Activated T-helper 2 cell treated with anti-CD3 and anti-CD28 coated beads, Interferon-gamma antibody, Interleukin-2, Interleukin-4, amounts not matched to agents 10 μg/mL and 5 μg/mL and 100 μg/mL, durations not matched to agents 14 hours and 24 hours and 36 hours (primary cell): ENCODE measurements at regions not wholly inside any gene's neighbourhood (a gene's known extent, or its start where the extent isn't known, plus 50 kb on each side); places are given as distances from the start of the nearest gene placed in this dataset.
A peak's percentile ranks its signal among the peaks of the same experiment; 100 is the strongest.
"Not testable (repeated sequence)": the region's sequence is repeated elsewhere in the genome, so short reads cannot be mapped to it uniquely, and the experiment has no call there.

ENCODE experiments used
- DNase-seq: peaks from one replicate; pipeline ENCODE4 v3.0.0; 2021; ENCODE audit warnings: low spot score
- H3K27ac Mint-ChIP-seq: one replicate; pipeline ENCODE4 v1.8.0; 2021; ENCODE audit warnings: mixed read lengths
- H3K27me3 Mint-ChIP-seq: one replicate; pipeline ENCODE4 v1.8.0; 2021; ENCODE audit warnings: low read depth, mixed read lengths
- H3K36me3 Mint-ChIP-seq: one replicate; pipeline ENCODE4 v1.8.0; 2021; ENCODE audit warnings: low read depth, mixed read lengths
- H3K4me1 Mint-ChIP-seq: one replicate; pipeline ENCODE4 v1.8.0; 2021; ENCODE audit warnings: low read depth, mixed read lengths
- H3K4me3 Mint-ChIP-seq: one replicate; pipeline ENCODE4 v1.8.0; 2021; ENCODE audit warnings: low read depth, mild to moderate bottlenecking, moderate library complexity, mixed read lengths
- H3K9me3 Mint-ChIP-seq: one replicate; pipeline ENCODE4 v1.8.0; 2021; ENCODE audit warnings: mixed read lengths
- intact Hi-C: fragments of 100-400 bp; cut with micrococcal nuclease; formaldehyde crosslinking; loops from one replicate; pipeline ENCODE4 v1.15.1; 2023

DNA sequence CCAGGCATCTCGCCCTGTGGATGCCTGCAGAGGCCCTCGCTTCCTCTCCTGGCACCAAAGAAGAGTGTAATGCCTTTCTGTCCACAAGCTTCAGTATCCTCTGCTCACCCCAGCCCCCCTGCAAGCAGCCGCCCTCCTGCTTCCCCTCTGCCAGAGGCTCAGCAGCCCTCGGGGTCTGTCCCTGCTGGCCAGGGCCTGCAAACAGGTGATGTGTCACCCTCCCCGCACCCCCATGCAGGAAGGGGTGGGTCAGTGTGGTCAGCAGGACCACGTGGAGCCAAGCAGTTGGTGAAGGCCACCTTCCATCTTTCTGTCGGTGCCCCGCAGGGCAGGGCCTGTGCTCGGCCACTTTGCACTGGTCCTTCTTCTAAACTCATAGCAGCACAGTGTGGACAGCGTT, 129.9 kb upstream of the CIBAR2 start:
- H3K27me3 Mint-ChIP-seq, result peaks cover 2% of the 10 kb centered on the region
- H3K27ac Mint-ChIP-seq, result no peak overlapping the region

GRCh38 chr16:85243308-85243707, 131.0 kb upstream of the CIBAR2 start:
- H3K4me3 Mint-ChIP-seq, result no peak overlapping the region
- DNase-seq, result no peak
- H3K27ac Mint-ChIP-seq, result no peak overlapping the region
- no peaks in the 10 kb centered on the region for H3K4me1 Mint-ChIP-seq
- no peaks in the 10 kb centered on the region for H3K9me3 Mint-ChIP-seq
- H3K27me3 Mint-ChIP-seq, result no peaks in the 10 kb centered on the region
- intact Hi-C loops, result no loop called here
- H3K36me3 Mint-ChIP-seq, result no peaks in the 10 kb centered on the region

More for the DNA sequence above, 129.9 kb upstream of the CIBAR2 start:
- H3K4me1 Mint-ChIP-seq, result no peaks in the 10 kb centered on the region
- intact Hi-C loops, result no loop called here
- no peak for DNase-seq
- no peak overlapping the region for H3K4me3 Mint-ChIP-seq
- no peaks in the 10 kb centered on the region for H3K9me3 Mint-ChIP-seq
- no peaks in the 10 kb centered on the region for H3K36me3 Mint-ChIP-seq

DNA sequence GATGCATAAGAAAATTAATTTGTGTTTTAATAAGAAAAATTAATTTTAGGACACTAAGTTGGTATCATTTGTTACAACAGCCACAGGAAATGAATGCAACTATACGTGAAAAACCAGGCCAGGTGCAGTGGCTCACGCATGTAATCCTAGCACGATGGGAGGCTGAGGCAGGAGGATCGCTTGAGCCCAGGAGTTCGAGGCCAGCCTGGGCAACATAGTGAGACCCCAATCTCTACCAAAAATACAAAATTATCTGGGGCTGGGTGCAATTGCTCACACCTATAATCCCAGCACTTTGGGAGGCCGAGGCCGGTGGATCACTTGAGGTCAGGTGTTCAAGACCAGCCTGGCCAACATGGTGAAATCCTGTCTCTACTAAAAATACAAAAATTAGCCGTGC, 132.2 kb upstream of the CIBAR2 start:
- H3K4me3 Mint-ChIP-seq, H3K4me1 Mint-ChIP-seq, H3K27ac Mint-ChIP-seq, intact Hi-C loops, H3K9me3 Mint-ChIP-seq, H3K36me3 Mint-ChIP-seq, DNase-seq, H3K27me3 Mint-ChIP-seq: not testable (repeated sequence)

- Mint-ChIP-seq H3K36me3 (no peaks in the 10 kb centered on the region), H3K27me3 (no peaks in the 10 kb centered on the region), H3K27ac (no peak overlapping the region), H3K4me1 (no peaks in the 10 kb centered on the region), H3K9me3 (no peaks in the 10 kb centered on the region), H3K4me3 (no peak overlapping the region)
- intact Hi-C loops, result no loop called here
- DNase-seq, result peak; percentile 12
Measured at GRCh38 chr16:85245307-85246172, 133.3 kb upstream of the CIBAR2 start.

- intact Hi-C loops, result no loop called here
- no peaks in the 10 kb centered on the region for H3K36me3 Mint-ChIP-seq
- no peak overlapping the region for H3K27ac Mint-ChIP-seq
- H3K4me3 Mint-ChIP-seq, result no peak overlapping the region
- no peaks in the 10 kb centered on the region for H3K9me3 Mint-ChIP-seq
- no peak for DNase-seq
- H3K4me1 Mint-ChIP-seq, result no peaks in the 10 kb centered on the region
- no peaks in the 10 kb centered on the region for H3K27me3 Mint-ChIP-seq
Measured at GRCh38 chr16:85246473-85246872, 134.2 kb upstream of the CIBAR2 start.

GRCh38 chr16:85246973-85247372, 134.7 kb upstream of the CIBAR2 start:
- DNase-seq, result no peak
- no peaks in the 10 kb centered on the region for H3K36me3 Mint-ChIP-seq
- H3K27me3 Mint-ChIP-seq, result no peaks in the 10 kb centered on the region
- no peak overlapping the region for H3K4me3 Mint-ChIP-seq
- no peak overlapping the region for H3K27ac Mint-ChIP-seq
- no peaks in the 10 kb centered on the region for H3K4me1 Mint-ChIP-seq
- intact Hi-C loops, result no loop called here
- no peaks in the 10 kb centered on the region for H3K9me3 Mint-ChIP-seq

DNA sequence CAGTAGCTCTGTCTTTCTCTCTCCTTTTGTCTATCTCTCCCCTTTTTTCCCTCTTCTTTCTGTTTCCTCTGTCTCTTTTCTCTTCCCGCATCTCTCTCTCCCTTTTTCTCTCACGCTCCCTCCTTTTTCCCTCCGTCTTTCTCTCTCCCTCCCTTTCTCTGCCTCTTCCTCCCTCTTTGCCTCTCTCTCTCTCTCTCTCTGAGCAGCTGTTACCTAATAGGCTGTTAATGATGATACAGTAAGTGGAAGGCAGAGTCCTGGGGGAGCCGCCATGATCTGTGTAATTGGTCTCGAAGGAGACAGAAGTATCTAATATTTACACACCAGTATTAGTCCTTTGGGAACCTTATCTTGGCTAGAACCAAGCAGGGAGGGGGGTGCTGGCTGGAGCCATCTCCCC, 136.1 kb upstream of the CIBAR2 start:
- Mint-ChIP-seq H3K4me1 (no peaks in the 10 kb centered on the region), H3K9me3 (no peaks in the 10 kb centered on the region), H3K36me3 (no peaks in the 10 kb centered on the region), H3K4me3 (no peak overlapping the region), H3K27ac (no peak overlapping the region), H3K27me3 (no peaks in the 10 kb centered on the region)
- intact Hi-C loops, result no loop called here
- DNase-seq, result no peak

GRCh38 chr16:85248857-85249256, 136.6 kb upstream of the CIBAR2 start:
- no peaks in the 10 kb centered on the region for H3K4me1 Mint-ChIP-seq
- H3K27ac Mint-ChIP-seq, result no peak overlapping the region
- DNase-seq, result no peak
- H3K9me3 Mint-ChIP-seq, result no peaks in the 10 kb centered on the region
- intact Hi-C loops, result no loop called here
- H3K27me3 Mint-ChIP-seq, result no peaks in the 10 kb centered on the region
- no peaks in the 10 kb centered on the region for H3K36me3 Mint-ChIP-seq
- no peak overlapping the region for H3K4me3 Mint-ChIP-seq

GRCh38 chr16:85249418-85250146, 137.3 kb upstream of the CIBAR2 start:
- intact Hi-C loops, result loop anchor here (10.0 kb wide), 1 partner anchor 135 kb away; the partner anchor contains the start of gene CIBAR2
- Mint-ChIP-seq H3K27me3 (no peaks in the 10 kb centered on the region), H3K9me3 (no peaks in the 10 kb centered on the region), H3K4me1 (no peaks in the 10 kb centered on the region), H3K4me3 (no peak overlapping the region), H3K27ac (no peak overlapping the region), H3K36me3 (no peaks in the 10 kb centered on the region)
- DNase-seq, result no peak

- no peaks in the 10 kb centered on the region for H3K4me1 Mint-ChIP-seq
- intact Hi-C loops, result loop anchor here (10.0 kb wide), 1 partner anchor 135 kb away; the partner anchor contains the start of gene CIBAR2
- no peak overlapping the region for H3K4me3 Mint-ChIP-seq
- DNase-seq, result no peak
- no peaks in the 10 kb centered on the region for H3K27me3 Mint-ChIP-seq
- H3K9me3 Mint-ChIP-seq, result no peaks in the 10 kb centered on the region
- H3K27ac Mint-ChIP-seq, result no peak overlapping the region
- H3K36me3 Mint-ChIP-seq, result no peaks in the 10 kb centered on the region
Measured at GRCh38 chr16:85250147-85250463, 137.8 kb upstream of the CIBAR2 start.

DNA sequence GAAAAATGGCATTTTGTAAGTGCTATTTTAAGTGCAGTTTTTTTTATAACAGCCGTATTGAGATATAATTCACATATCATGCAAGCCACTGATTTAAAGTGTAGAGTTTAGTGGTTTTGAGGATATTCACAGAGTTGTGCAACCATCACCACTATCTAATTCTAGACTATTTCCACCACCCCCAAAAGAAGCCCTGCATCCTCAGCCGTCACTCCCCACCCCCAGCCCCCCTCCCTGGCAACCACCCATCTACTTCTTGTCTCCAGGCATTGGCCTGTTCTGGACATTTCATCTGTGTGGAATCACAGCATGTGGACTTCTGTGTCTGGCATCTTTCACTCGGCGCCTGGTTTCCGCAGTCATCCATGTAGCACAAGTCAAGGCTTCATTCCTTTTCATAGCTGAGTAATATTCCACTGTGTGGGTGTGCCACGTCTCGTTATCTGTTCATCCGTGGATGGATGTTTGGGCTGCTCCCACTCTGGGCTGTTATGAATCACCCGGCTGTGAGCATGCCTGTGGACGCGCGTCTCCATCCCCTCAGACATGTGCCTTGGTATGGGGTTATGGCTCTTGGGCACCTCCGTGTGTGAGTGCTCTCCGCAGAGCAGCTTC, 138.4 kb upstream of the CIBAR2 start:
- intact Hi-C loops, result loop anchor here (10.0 kb wide), 1 partner anchor 136 kb away; the partner anchor contains the start of gene CIBAR2
- Mint-ChIP-seq H3K36me3 (no peaks in the 10 kb centered on the region), H3K4me3 (no peak overlapping the region), H3K4me1 (no peaks in the 10 kb centered on the region), H3K27ac (no peak overlapping the region), H3K27me3 (no peaks in the 10 kb centered on the region), H3K9me3 (no peaks in the 10 kb centered on the region)
- no peak for DNase-seq

- H3K9me3 Mint-ChIP-seq, result no peaks in the 10 kb centered on the region
- no peak overlapping the region for H3K4me3 Mint-ChIP-seq
- intact Hi-C loops, result loop anchor here (10.0 kb wide), 1 partner anchor 136 kb away; the partner anchor contains the start of gene CIBAR2
- H3K4me1 Mint-ChIP-seq, result no peaks in the 10 kb centered on the region
- H3K36me3 Mint-ChIP-seq, result no peaks in the 10 kb centered on the region
- no peak for DNase-seq
- H3K27me3 Mint-ChIP-seq, result no peaks in the 10 kb centered on the region
- no peak overlapping the region for H3K27ac Mint-ChIP-seq
Measured at GRCh38 chr16:85251225-85251760, 139.0 kb upstream of the CIBAR2 start.
